ENCODE measurements at regions not wholly inside any gene's neighbourhood (a gene's known extent, or its start where the extent isn't known, plus 50 kb on each side); places are given as distances from the start of the nearest gene placed in this dataset.
A peak's percentile ranks its signal among the peaks of the same experiment; 100 is the strongest.

- DNase-seq: no peak
Measured at GRCh38 chr12:130263025-130263424, 74.7 kb upstream of the PIWIL1 start.

GRCh38 chr12:130263996-130264395, 73.7 kb upstream of the PIWIL1 start:
- DNase-seq: no peak

- DNase-seq: no peak
Measured at GRCh38 chr12:130266751-130267150, 70.9 kb upstream of the PIWIL1 start.

- no peak for DNase-seq
Measured at GRCh38 chr12:130280231-130280630, 57.5 kb upstream of the PIWIL1 start.

- no peak for DNase-seq
Measured at GRCh38 chr12:130280742-130281141, 56.9 kb upstream of the PIWIL1 start.

- DNase-seq: peak; percentile 63
Measured at GRCh38 chr12:130281153-130281799, 56.4 kb upstream of the PIWIL1 start.

- DNase-seq: no peak
Measured at GRCh38 chr12:130286041-130286440, 51.6 kb upstream of the PIWIL1 start.

- no peak for DNase-seq
Measured at GRCh38 chr12:130286741-130287440, 50.8 kb upstream of the PIWIL1 start.

Measured in NCI-H2171 treated with DMSO at 0.1 percent for 48 hours (cell line).